H9 (cell line): ENCODE measurements at regions not wholly inside any gene's neighbourhood (a gene's known extent, or its start where the extent isn't known, plus 50 kb on each side); places are given as distances from the start of the nearest gene placed in this dataset.

ENCODE experiments used
- DNase-seq: peaks from one replicate; pipeline ENCODE4 v3.0.0-alpha.2; 2017
- H2AFZ ChIP-seq: one replicate; pipeline ENCODE4 v1.6.1; 2013; ENCODE audit warnings: mild to moderate bottlenecking, low read length, control low read depth, moderate library complexity
- H2AK5ac ChIP-seq: 2 replicates; pipeline ENCODE4 v1.6.1; 2013; ENCODE audit warnings: low read length, control low read depth, mixed read lengths; ENCODE audit not compliant: insufficient read length
- H2BK120ac ChIP-seq: one replicate; pipeline ENCODE4 v1.6.1; 2013; ENCODE audit warnings: low read depth, mild to moderate bottlenecking, low read length, control low read depth, inconsistent platforms; ENCODE audit not compliant: poor library complexity, severe bottlenecking
- H2BK12ac ChIP-seq: 2 replicates; pipeline ENCODE4 v1.6.1; 2013; ENCODE audit warnings: low read length, control low read depth, mixed read lengths, low read depth; ENCODE audit not compliant: insufficient read length
- H2BK15ac ChIP-seq: 2 replicates; pipeline ENCODE4 v1.6.1; 2013; ENCODE audit warnings: low read depth, low read length, control low read depth
- H2BK20ac ChIP-seq: one replicate; pipeline ENCODE4 v1.6.1; 2013; ENCODE audit warnings: low read depth, mild to moderate bottlenecking, low read length, control low read depth, inconsistent platforms; ENCODE audit not compliant: poor library complexity, severe bottlenecking
- H2BK5ac ChIP-seq: 2 replicates; pipeline ENCODE4 v1.6.1; 2013; ENCODE audit warnings: low read length, control low read depth, mixed read lengths; ENCODE audit not compliant: insufficient read length
- H3K14ac ChIP-seq: 2 replicates; pipeline ENCODE4 v1.6.1; 2013; ENCODE audit warnings: low read length, control low read depth; ENCODE audit not compliant: insufficient read depth
- H3K18ac ChIP-seq: 2 replicates; pipeline ENCODE4 v1.6.1; 2013; ENCODE audit warnings: low read depth, mild to moderate bottlenecking, mixed read lengths, low read length, control low read depth; ENCODE audit not compliant: insufficient read length
- H3K23ac ChIP-seq: 2 replicates; pipeline ENCODE4 v1.6.1; 2013; ENCODE audit warnings: low read length, control low read depth, mixed read lengths, low read depth; ENCODE audit not compliant: insufficient read length
- H3K23me2 ChIP-seq: 2 replicates; pipeline ENCODE4 v1.6.1; 2013; ENCODE audit warnings: low read depth, mild to moderate bottlenecking, mixed read lengths, low read length, control low read depth; ENCODE audit not compliant: insufficient read length, poor library complexity, severe bottlenecking
- H3K27ac ChIP-seq: 2 replicates; pipeline ENCODE4 v1.5.1; 2013; ENCODE audit warnings: low read length, control low read depth, mixed read lengths, low read depth; ENCODE audit not compliant: insufficient read length
- H3K27me3 ChIP-seq: 2 replicates; pipeline ENCODE4 v1.6.1; 2013; ENCODE audit warnings: low read length, control low read depth, inconsistent platforms; ENCODE audit not compliant: insufficient read depth
- H3K4ac ChIP-seq: 2 replicates; pipeline ENCODE4 v1.6.1; 2013; ENCODE audit warnings: low read depth, mild to moderate bottlenecking, control low read depth, inconsistent platforms, low read length, moderate library complexity
- H3K4me1 ChIP-seq: 2 replicates; pipeline ENCODE4 v1.6.1; 2013; ENCODE audit warnings: low read length, control low read depth, inconsistent platforms; ENCODE audit not compliant: insufficient read depth
- H3K4me2 ChIP-seq: 2 replicates; pipeline ENCODE4 v1.6.1; 2013; ENCODE audit warnings: low read length, control low read depth, mixed read lengths; ENCODE audit not compliant: insufficient read length, insufficient read depth
- H3K56ac ChIP-seq: 2 replicates; pipeline ENCODE4 v1.6.1; 2013; ENCODE audit warnings: low read depth, mild to moderate bottlenecking, mixed read lengths, low read length, control low read depth; ENCODE audit not compliant: insufficient read length
- H3K79me1 ChIP-seq: 2 replicates; pipeline ENCODE4 v1.6.1; 2013; ENCODE audit warnings: low read depth, mild to moderate bottlenecking, moderate library complexity, low read length, control low read depth, inconsistent platforms; ENCODE audit not compliant: insufficient read depth, poor library complexity, severe bottlenecking
- H3K79me2 ChIP-seq: 2 replicates; pipeline ENCODE4 v1.6.1; 2013; ENCODE audit warnings: low read length, control low read depth, inconsistent platforms; ENCODE audit not compliant: insufficient read depth
- H3K9ac ChIP-seq: 2 replicates; pipeline ENCODE4 v1.6.1; 2013; ENCODE audit warnings: low read length, control low read depth, mixed read lengths; ENCODE audit not compliant: insufficient read length; ENCODE audit errors: extremely low read depth
- H3K9me3 ChIP-seq: one replicate; pipeline ENCODE4 v1.6.1; 2013; ENCODE audit warnings: low read depth, low read length, inconsistent platforms; ENCODE audit not compliant: control insufficient read depth
- H3T11ph ChIP-seq: one replicate; pipeline ENCODE4 v1.6.1; 2013; ENCODE audit warnings: mild to moderate bottlenecking, low read length, control low read depth, inconsistent platforms
- H4K20me1 ChIP-seq: one replicate; pipeline ENCODE4 v1.6.1; 2013; ENCODE audit not compliant: control insufficient read depth, insufficient read length, insufficient read depth
- H4K5ac ChIP-seq: 2 replicates; pipeline ENCODE4 v1.6.1; 2013; ENCODE audit warnings: low read depth, mild to moderate bottlenecking, mixed read lengths, low read length, control low read depth; ENCODE audit not compliant: insufficient read length
- H4K8ac ChIP-seq: replicated peaks from 2 replicates; pipeline ENCODE4 v1.6.1; 2013; ENCODE audit warnings: low read length, control low read depth, mixed read lengths, low read depth; ENCODE audit not compliant: insufficient read length
- H4K91ac ChIP-seq: 2 replicates; pipeline ENCODE4 v1.6.1; 2013; ENCODE audit warnings: low read depth, mild to moderate bottlenecking, moderate library complexity, mixed read lengths, low read length, control low read depth; ENCODE audit not compliant: insufficient read length
- H3K27ac Mint-ChIP-seq, 3 experiments: 2 replicates in 2 of 3; 3 replicates in 1 of 3; pipeline ENCODE4 v1.8.0; 2020 to 2021; ENCODE audit warnings: mixed read lengths in 3 of 3, mild to moderate bottlenecking in 1 of 3, moderate library complexity in 1 of 3
- H3K27me3 Mint-ChIP-seq: 2 replicates; pipeline ENCODE4 v1.8.0; 2021; ENCODE audit warnings: low read depth, mild to moderate bottlenecking, moderate library complexity, mixed read lengths
- H3K36me3 Mint-ChIP-seq, 3 experiments: 2 replicates in 2 of 3; 3 replicates in 1 of 3; pipeline ENCODE4 v1.8.0; 2020 to 2021; ENCODE audit warnings: low read depth in 3 of 3, mixed read lengths in 3 of 3; ENCODE audit not compliant: insufficient read depth in 1 of 3
- H3K4me1 Mint-ChIP-seq, 2 experiments: 2 replicates each; pipeline ENCODE4 v1.8.0; 2020; ENCODE audit warnings: mixed read lengths in 2 of 2
- H3K4me3 Mint-ChIP-seq, 2 experiments: 2 replicates in 1 of 2; 3 replicates in 1 of 2; pipeline ENCODE4 v1.8.0; 2020 to 2021; ENCODE audit warnings: mild to moderate bottlenecking in 2 of 2, mixed read lengths in 2 of 2, moderate library complexity in 1 of 2
- H3K9me3 Mint-ChIP-seq, 2 experiments: 2 replicates in 1 of 2; 3 replicates in 1 of 2; pipeline ENCODE4 v1.8.0; 2020; ENCODE audit warnings: mild to moderate bottlenecking in 2 of 2, mixed read lengths in 2 of 2, moderate library complexity in 1 of 2
- CTCF ChIP-seq: fragments of 200-600 bp; sonication (generic); conservative IDR thresholded peaks from 3 replicates; pipeline ENCODE4 v1.8.0; 2021; ENCODE audit warnings: antibody characterized with exemption, mild to moderate bottlenecking
- WGBS: extraction: QIAGEN DNeasy Blood & Tissue Kit; methylation state at CpG from one replicate; pipeline ENCODE4 v1.1.7; 2013; ENCODE audit warnings: missing lambda C conversion rate, low lambda C conversion rate, mixed read lengths; ENCODE audit not compliant: insufficient read length; ENCODE audit errors: extremely low coverage; 5-methylcytosine and 5-hydroxymethylcytosine counted together

- TF ChIP-seq CTCF = no peak
- Mint-ChIP-seq H3K36me3 (no peaks in the 10 kb centered on the region), H3K4me3 (no peak overlapping the region), H3K27me3 (no peaks in the 10 kb centered on the region), H3K27ac (peak overlapping the region in 1 of 3 experiments; percentile 27; a peak in 2 of 7 replicates), H3K4me1 (no peaks in the 10 kb centered on the region), H3K9me3 (no peaks in the 10 kb centered on the region)
- Histone ChIP-seq H3K79me1 (no peaks in the 10 kb centered on the region), H2BK120ac (no peak overlapping the region), H3K4ac (no peak overlapping the region), H3K23me2 (no peaks in the 10 kb centered on the region), H3K23ac (no peak overlapping the region), H4K5ac (no peak overlapping the region), H2BK12ac (no peak overlapping the region), H3K4me2 (no peak overlapping the region), H3T11ph (no peak overlapping the region), H4K20me1 (no peaks in the 10 kb centered on the region), H4K8ac (no peak overlapping the region), H3K4me1 (no peaks in the 10 kb centered on the region), H4K91ac (no peak overlapping the region), H3K14ac (no peak overlapping the region), H3K56ac (no peak overlapping the region), H3K27me3 (no peaks in the 10 kb centered on the region), H3K9ac (no peak overlapping the region), H2AK5ac (no peak overlapping the region), H2AFZ (no peak overlapping the region), H3K27ac (no peak overlapping the region), H3K79me2 (no peaks in the 10 kb centered on the region), H2BK15ac (no peak overlapping the region), H3K18ac (no peak overlapping the region), H3K9me3 (no peaks in the 10 kb centered on the region), H2BK5ac (no peak overlapping the region), H2BK20ac (no peak overlapping the region)
- DNase-seq = no peak
- WGBS = no CpG with 5 or more reads among the region's 5 CpGs
Observed at GRCh38 chr5:8138884-8139283, 269.9 kb downstream of the MTRR start.
